Ascending aorta (tissue), 2 donors: ENCODE measurements at regions not wholly inside any gene's neighbourhood (a gene's known extent, or its start where the extent isn't known, plus 50 kb on each side); places are given as distances from the start of the nearest gene placed in this dataset.

Experiments
- DNase-seq, 2 donors: peaks; one replicate each; pipeline ENCODE4 v3.0.0-alpha.2; 2019; ENCODE audit warnings: low spot score in 2 of 2
- H3K27ac ChIP-seq, 2 donors: fragments of 200-600 bp; sonication (generic); one replicate each; pipeline ENCODE4 v1.5.1; 2016 to 2017; ENCODE audit warnings: mild to moderate bottlenecking in 1 of 2
- H3K27me3 ChIP-seq: fragments of 200-600 bp; sonication (generic); one replicate; pipeline ENCODE4 v1.5.1; 2017
- H3K36me3 ChIP-seq, 2 donors: fragments of 200-600 bp; sonication (generic); one replicate each; pipeline ENCODE4 v1.5.1; 2016
- H3K4me1 ChIP-seq, 2 donors: fragments of 200-600 bp; sonication (generic); one replicate each; pipeline ENCODE4 v1.5.1; 2016 to 2017; ENCODE audit warnings: mild to moderate bottlenecking in 1 of 2
- H3K4me3 ChIP-seq, 2 donors: fragments of 200-600 bp; sonication (generic); one replicate each; pipeline ENCODE4 v1.5.1; 2016 to 2017; ENCODE audit warnings: mild to moderate bottlenecking in 1 of 2
- H3K9me3 ChIP-seq, 2 donors: fragments of 200-600 bp; sonication (generic); one replicate each; pipeline ENCODE4 v1.5.1; 2016
- CTCF ChIP-seq, 3 experiments: fragments of 200-600 bp in 2 of 3; fragments of 450-650 bp in 1 of 3; sonication (generic) in 2 of 3; IDR thresholded peaks; one replicate each; pipeline ENCODE4 v1.5.1; 2016 to 2019; ENCODE audit warnings: antibody characterized with exemption in 3 of 3, mild to moderate bottlenecking in 1 of 3, moderate library complexity in 1 of 3
- intact Hi-C: fragments of 100-400 bp; cut with DNase I; formaldehyde crosslinking; loops from one replicate; pipeline ENCODE4 v1.15.1; 2023

- H3K27ac ChIP-seq = no peak overlapping the region
- no peak for DNase-seq
- intact Hi-C loops = no loop called here
- TF ChIP-seq CTCF (IDR thresholded peaks at IDR 0.05) = no peak
- no peaks in the 10 kb centered on the region for H3K4me1 ChIP-seq
- H3K36me3 ChIP-seq = no peaks in the 10 kb centered on the region
- no peaks in the 10 kb centered on the region for H3K9me3 ChIP-seq
- H3K4me3 ChIP-seq = no peak overlapping the region
- no peaks in the 10 kb centered on the region for H3K27me3 ChIP-seq
Measured at GRCh38 chr15:38648121-38648843, 83.7 kb upstream of the RASGRP1 start.

- no peak for DNase-seq
- TF ChIP-seq CTCF (IDR thresholded peaks at IDR 0.05) = no peak
- H3K27ac ChIP-seq = no peak overlapping the region
- no peaks in the 10 kb centered on the region for H3K27me3 ChIP-seq
- no peaks in the 10 kb centered on the region for H3K4me1 ChIP-seq
- H3K9me3 ChIP-seq = no peaks in the 10 kb centered on the region
- H3K4me3 ChIP-seq = no peak overlapping the region
- H3K36me3 ChIP-seq = no peaks in the 10 kb centered on the region
- intact Hi-C loops = no loop called here
Measured at GRCh38 chr15:38650384-38650783, 85.8 kb upstream of the RASGRP1 start.

- Histone ChIP-seq H3K27ac (no peak overlapping the region), H3K4me3 (no peak overlapping the region), H3K36me3 (no peaks in the 10 kb centered on the region), H3K27me3 (no peaks in the 10 kb centered on the region), H3K4me1 (no peaks in the 10 kb centered on the region), H3K9me3 (no peaks in the 10 kb centered on the region)
- no peak for DNase-seq
- no peak for TF ChIP-seq CTCF (IDR thresholded peaks at IDR 0.05)
- intact Hi-C loops = no loop called here
Measured at GRCh38 chr15:38650936-38651327, 86.3 kb upstream of the RASGRP1 start.

GRCh38 chr15:38651328-38652038 lies 86.9 kb upstream of the RASGRP1 start:
- no peak overlapping the region for H3K27ac ChIP-seq
- intact Hi-C loops = no loop called here
- H3K4me1 ChIP-seq = no peaks in the 10 kb centered on the region
- H3K4me3 ChIP-seq = no peak overlapping the region
- no peak for TF ChIP-seq CTCF (IDR thresholded peaks at IDR 0.05)
- no peaks in the 10 kb centered on the region for H3K36me3 ChIP-seq
- H3K27me3 ChIP-seq = no peaks in the 10 kb centered on the region
- H3K9me3 ChIP-seq = no peaks in the 10 kb centered on the region
- no peak for DNase-seq

GRCh38 chr15:38652183-38652794 lies 87.7 kb upstream of the RASGRP1 start:
- no peak for DNase-seq
- Histone ChIP-seq H3K4me1 (no peaks in the 10 kb centered on the region), H3K9me3 (no peaks in the 10 kb centered on the region), H3K4me3 (no peak overlapping the region), H3K36me3 (no peaks in the 10 kb centered on the region), H3K27me3 (no peaks in the 10 kb centered on the region), H3K27ac (no peak overlapping the region)
- intact Hi-C loops = no loop called here
- TF ChIP-seq CTCF (IDR thresholded peaks at IDR 0.05) = no peak
